HFF-Myc (cell line): ENCODE measurements at regions not wholly inside any gene's neighbourhood (a gene's known extent, or its start where the extent isn't known, plus 50 kb on each side); places are given as distances from the start of the nearest gene placed in this dataset.

Experiments
- DNase-seq: peaks from one replicate; pipeline ENCODE4 v3.0.0-alpha.2; 2011; ENCODE audit warnings: low read depth; ENCODE audit errors: extremely low read depth
- H3K4me3 ChIP-seq: replicated peaks from 2 replicates; pipeline ENCODE4 v1.5.1; 2011; ENCODE audit warnings: low read depth, mild to moderate bottlenecking, control low read depth, low read length
- CTCF ChIP-seq: IDR thresholded peaks from 2 replicates; pipeline ENCODE4 v1.5.1; 2012; ENCODE audit warnings: mild to moderate bottlenecking, low read depth, low read length, control low read depth; ENCODE audit errors: missing control alignments

GRCh38 chr14:97458255-97458654 lies 661.1 kb downstream of the VRK1 start:
- no peak for DNase-seq
- no peak for TF ChIP-seq CTCF
- no peak overlapping the region for H3K4me3 ChIP-seq

DNA sequence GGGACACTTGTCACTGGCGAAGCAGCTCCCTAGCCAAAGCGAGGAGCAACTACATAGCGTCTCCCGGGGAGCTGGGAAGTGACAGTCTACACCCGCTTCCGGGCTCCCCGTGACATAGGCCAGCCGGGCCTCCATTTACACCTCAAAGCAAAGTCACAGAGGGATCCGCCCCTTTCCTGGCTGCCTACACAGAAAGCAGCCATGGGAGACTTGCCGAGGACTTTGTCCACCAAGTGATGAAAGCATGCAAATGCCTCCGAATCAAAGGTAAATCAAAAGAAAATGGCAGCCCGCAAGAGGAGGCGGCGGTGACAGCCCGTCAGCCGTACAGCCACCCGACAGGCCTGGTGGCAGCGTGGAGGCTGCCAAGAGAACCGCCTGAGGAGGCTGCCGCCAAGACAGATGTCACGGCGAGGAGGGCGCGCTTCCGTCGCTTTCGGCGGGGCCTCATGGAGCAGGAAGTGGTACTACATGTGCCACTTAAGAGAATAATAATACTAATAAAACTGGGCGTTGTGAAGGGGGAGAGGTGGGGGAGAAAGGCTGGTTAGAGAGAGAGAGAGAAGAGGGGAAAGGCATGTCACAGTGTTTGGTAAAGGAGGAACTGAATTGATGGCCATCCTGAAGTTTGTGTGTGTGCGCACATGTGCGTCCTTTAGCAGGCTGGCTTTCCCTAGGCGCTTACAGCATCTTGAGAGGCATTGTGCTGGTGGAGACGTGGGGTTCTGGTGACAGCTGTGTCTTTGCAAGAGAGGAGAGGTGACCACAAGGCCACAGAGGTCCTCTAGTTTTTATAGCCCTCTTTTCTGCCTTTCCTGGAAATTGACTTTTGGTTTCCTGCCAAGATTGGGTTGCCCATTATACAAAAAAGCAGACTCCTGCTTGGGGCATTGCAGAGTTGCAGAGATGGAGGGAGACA lies 661.7 kb downstream of the VRK1 start:
- no peak overlapping the region for H3K4me3 ChIP-seq
- no peak for DNase-seq
- no peak for TF ChIP-seq CTCF

DNA sequence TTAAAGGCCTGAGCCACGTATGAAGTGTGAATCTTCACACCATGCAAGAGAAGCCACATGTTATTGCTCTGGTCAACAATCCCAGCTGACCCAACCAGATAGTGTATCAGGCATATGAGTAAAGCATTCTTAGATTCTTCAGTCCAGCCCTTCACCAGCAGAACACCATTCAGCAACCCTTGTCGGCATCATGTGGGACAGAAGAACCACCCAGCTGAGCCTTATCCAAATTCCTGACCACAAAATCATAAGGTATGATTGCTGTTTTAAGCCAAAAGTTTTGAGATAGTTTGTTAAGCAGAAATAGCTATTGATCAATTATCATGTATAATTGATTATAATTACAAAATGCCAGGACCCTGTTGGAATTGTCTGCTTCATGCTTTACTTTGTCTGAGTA lies 664.9 kb downstream of the VRK1 start:
- no peak for DNase-seq
- TF ChIP-seq CTCF: no peak
- H3K4me3 ChIP-seq: no peak overlapping the region

DNA sequence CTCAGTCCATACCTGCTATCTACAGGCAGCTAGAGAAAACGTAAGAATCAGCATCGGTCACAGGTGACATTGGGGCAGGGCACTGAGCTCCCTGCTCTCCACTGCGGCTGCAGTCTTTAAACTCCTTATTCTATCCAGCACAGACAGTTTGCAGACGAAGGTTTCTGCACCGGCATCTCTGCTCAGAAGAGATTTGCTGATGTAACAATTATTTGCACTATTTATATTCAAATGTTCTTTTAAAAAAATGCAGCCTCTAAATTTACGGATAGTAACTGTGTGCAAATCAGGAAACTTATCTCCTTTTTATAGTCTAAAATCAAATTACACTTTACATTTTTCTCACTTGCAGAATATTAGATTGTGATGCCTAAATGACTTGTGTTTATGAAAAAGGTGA lies 671.0 kb downstream of the VRK1 start:
- no peak overlapping the region for H3K4me3 ChIP-seq
- TF ChIP-seq CTCF: no peak
- no peak for DNase-seq

DNA sequence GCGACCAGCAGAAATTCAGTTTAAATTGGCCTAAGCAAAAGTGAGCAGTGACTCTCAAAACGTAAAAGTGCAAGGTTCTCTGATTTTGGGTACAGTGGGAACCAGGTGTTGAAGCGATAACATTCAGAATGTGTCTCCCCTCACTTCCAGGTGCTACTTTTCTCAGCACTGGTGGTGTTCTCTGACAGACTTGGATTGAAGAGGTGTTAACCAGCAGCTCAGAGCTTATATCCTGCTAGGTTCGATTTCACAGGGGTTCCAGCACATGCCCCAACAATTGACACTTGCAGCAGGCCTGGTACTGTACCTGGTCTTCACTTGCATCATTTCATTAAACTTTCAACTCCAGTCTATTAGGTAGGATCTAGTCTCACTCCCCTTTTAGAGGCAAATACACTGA lies 680.2 kb downstream of the VRK1 start:
- TF ChIP-seq CTCF: no peak
- H3K4me3 ChIP-seq: no peak overlapping the region
- no peak for DNase-seq

GRCh38 chr14:97485201-97485600 lies 688.0 kb downstream of the VRK1 start:
- no peak for TF ChIP-seq CTCF
- no peak overlapping the region for H3K4me3 ChIP-seq
- DNase-seq: no peak
